H1 (cell line): ENCODE measurements at regions not wholly inside any gene's neighbourhood (a gene's known extent, or its start where the extent isn't known, plus 50 kb on each side); places are given as distances from the start of the nearest gene placed in this dataset.
A peak's percentile ranks its signal among the peaks of the same experiment; 100 is the strongest.

Experiments used
- CTCF ChIA-PET: fragments of 300-600 bp; sonication (Branson Sonifier 250); formaldehyde crosslinking; loops from one replicate; lab custom pipeline; 2021; ENCODE audit not compliant: partially characterized antibody; lab: Charles Lee
- POLR2A ChIA-PET: fragments of 300-600 bp; sonication (Branson Sonifier 250); formaldehyde crosslinking; loops from one replicate; lab custom pipeline; 2021; ENCODE audit warnings: inconsistent platforms; ENCODE audit not compliant: partially characterized antibody; lab: Charles Lee
- DNase-seq, 2 experiments: peaks; one replicate each; pipeline versions ENCODE4 v3.0.0 to v3.0.0-alpha.2; 2010 to 2022; ENCODE audit warnings: low spot score in 2 of 2, low read depth in 1 of 2, mixed read lengths in 1 of 2
- FAIRE-seq: peaks from 2 replicates; lab custom pipeline; 2011; peaks lifted over from hg19 to GRCh38; lab: Jason Lieb, UNC
- H2AFZ ChIP-seq: 2 replicates; pipeline ENCODE4 v1.8.1; 2012; ENCODE audit warnings: low read length, inconsistent platforms
- H2AK5ac ChIP-seq: 2 replicates; pipeline ENCODE4 v1.6.1; 2013; ENCODE audit warnings: low read depth, low read length
- H2BK120ac ChIP-seq: replicated peaks from 2 replicates; pipeline ENCODE3; 2013; ENCODE audit warnings: low read depth, low read length, inconsistent platforms
- H2BK12ac ChIP-seq: 2 replicates; pipeline ENCODE4 v1.6.1; 2013; ENCODE audit warnings: low read depth, low read length
- H2BK15ac ChIP-seq: 2 replicates; pipeline ENCODE4 v1.6.1; 2013; ENCODE audit warnings: low read length
- H2BK20ac ChIP-seq: 2 replicates; pipeline ENCODE4 v1.6.1; 2013; ENCODE audit warnings: low read length
- H2BK5ac ChIP-seq: 2 replicates; pipeline ENCODE4 v1.6.1; 2013; ENCODE audit warnings: low read depth, low read length
- H3K14ac ChIP-seq: 2 replicates; pipeline ENCODE4 v1.6.1; 2013; ENCODE audit warnings: inconsistent platforms; ENCODE audit not compliant: insufficient read length
- H3K18ac ChIP-seq: 2 replicates; pipeline ENCODE4 v1.6.1; 2013; ENCODE audit warnings: low read length; ENCODE audit errors: extremely low read depth
- H3K23ac ChIP-seq: 2 replicates; pipeline ENCODE4 v1.6.1; 2013; ENCODE audit warnings: inconsistent platforms; ENCODE audit not compliant: insufficient read length
- H3K23me2 ChIP-seq: 2 replicates; pipeline ENCODE4 v1.6.1; 2013; ENCODE audit warnings: low read depth, low read length
- H3K27ac ChIP-seq: 2 replicates; pipeline ENCODE4 v1.6.1; 2011; ENCODE audit warnings: low read depth, low read length, inconsistent platforms
- H3K27me3 ChIP-seq, 4 experiments: replicated peaks in 1 of 4; 1 replicate in 1 of 4; 2 replicates in 3 of 4; pipeline versions ENCODE4 v1.6.1 to v1.8.1; 2011 to 2013; ENCODE audit warnings: low read length in 3 of 4, mild to moderate bottlenecking in 3 of 4, inconsistent platforms in 2 of 4, mixed read lengths in 2 of 4, moderate library complexity in 1 of 4; ENCODE audit not compliant: control insufficient read depth in 3 of 4, insufficient read depth in 3 of 4; ENCODE audit errors: extremely low read depth in 1 of 4
- H3K36me3 ChIP-seq, 4 experiments: 2 replicates each; pipeline versions ENCODE4 v1.6.1 to v1.8.1; 2011 to 2013; ENCODE audit warnings: mild to moderate bottlenecking in 4 of 4, low read length in 3 of 4, moderate library complexity in 2 of 4, control low read depth in 1 of 4, inconsistent platforms in 1 of 4; ENCODE audit not compliant: insufficient read depth in 4 of 4, control insufficient read depth in 2 of 4
- H3K4ac ChIP-seq: replicated peaks from 2 replicates; pipeline ENCODE3; 2013; ENCODE audit warnings: low read length, low read depth, mixed read lengths, inconsistent platforms; ENCODE audit not compliant: insufficient read length
- H3K4me1 ChIP-seq, 4 experiments: replicated peaks in 1 of 4; 1 replicate in 1 of 4; 2 replicates in 3 of 4; pipeline versions ENCODE4 v1.6.1 to v1.8.1; 2011 to 2013; ENCODE audit warnings: low read length in 3 of 4, inconsistent platforms in 2 of 4, mixed read lengths in 1 of 4; ENCODE audit not compliant: insufficient read depth in 4 of 4, control insufficient read depth in 3 of 4
- H3K4me2 ChIP-seq, 2 experiments: 2 replicates each; pipeline versions ENCODE4 v1.6.1 to v1.8.1; 2011 to 2013; ENCODE audit warnings: low read depth in 2 of 2, low read length in 2 of 2, control low read depth in 1 of 2, inconsistent platforms in 1 of 2, mild to moderate bottlenecking in 1 of 2; ENCODE audit not compliant: insufficient read depth in 1 of 2
- H3K4me3 ChIP-seq, 4 experiments: fragments of 200-600, 300-600 bp in 1 of 4; sonication (generic), shearing (Covaris generic), sonication (Bioruptor Twin) in 1 of 4; 2 replicates each; pipeline versions ENCODE4 v1.5.1 to v1.8.1; 2011 to 2016; ENCODE audit warnings: low read length in 4 of 4, low read depth in 3 of 4, control low read depth in 2 of 4, inconsistent platforms in 2 of 4, mild to moderate bottlenecking in 2 of 4, mixed read lengths in 1 of 4, moderate library complexity in 1 of 4; ENCODE audit not compliant: insufficient read depth in 2 of 4; ENCODE audit errors: extremely low read depth in 1 of 4
- H3K56ac ChIP-seq: replicated peaks from 2 replicates; pipeline ENCODE3; 2013; ENCODE audit warnings: low read depth, mild to moderate bottlenecking, mixed read lengths, low read length, inconsistent platforms; ENCODE audit not compliant: insufficient read length
- H3K79me1 ChIP-seq: 2 replicates; pipeline ENCODE4 v1.6.1; 2013; ENCODE audit warnings: low read depth, low read length, control low read depth
- H3K79me2 ChIP-seq, 2 experiments: 2 replicates each; pipeline versions ENCODE4 v1.6.1 to v1.8.1; 2012 to 2013; ENCODE audit warnings: low read length in 2 of 2, mild to moderate bottlenecking in 2 of 2, inconsistent platforms in 1 of 2; ENCODE audit not compliant: insufficient read depth in 2 of 2, control insufficient read depth in 1 of 2
- H3K9ac ChIP-seq, 4 experiments: replicated peaks in 1 of 4; 1 replicate in 1 of 4; 2 replicates in 3 of 4; pipeline versions ENCODE4 v1.6.1 to v1.8.1; 2011 to 2013; ENCODE audit warnings: low read depth in 3 of 4, low read length in 3 of 4, control low read depth in 2 of 4, mild to moderate bottlenecking in 2 of 4, moderate library complexity in 2 of 4, inconsistent platforms in 1 of 4; ENCODE audit errors: extremely low read depth in 1 of 4
- H3K9me3 ChIP-seq, 2 experiments: 2 replicates each; pipeline versions ENCODE4 v1.6.1 to v1.8.1; 2012 to 2013; ENCODE audit warnings: mild to moderate bottlenecking in 2 of 2, moderate library complexity in 2 of 2, control low read depth in 1 of 2, inconsistent platforms in 1 of 2, low read depth in 1 of 2, low read length in 1 of 2, mixed read lengths in 1 of 2; ENCODE audit not compliant: insufficient read depth in 2 of 2
- H4K20me1 ChIP-seq, 2 experiments: replicated peaks in 1 of 2; 2 replicates each; pipeline versions ENCODE3 to v1.8.1; 2011 to 2013; ENCODE audit warnings: inconsistent platforms in 2 of 2, low read length in 2 of 2, mild to moderate bottlenecking in 1 of 2; ENCODE audit not compliant: insufficient read depth in 2 of 2, control insufficient read depth in 1 of 2
- H4K5ac ChIP-seq: 2 replicates; pipeline ENCODE4 v1.6.1; 2013; ENCODE audit warnings: low read length, low read depth, mixed read lengths, inconsistent platforms; ENCODE audit not compliant: insufficient read length
- H4K8ac ChIP-seq: 2 replicates; pipeline ENCODE4 v1.8.0; 2013; ENCODE audit warnings: mild to moderate bottlenecking, moderate library complexity, low read length, inconsistent platforms; ENCODE audit not compliant: insufficient read depth; ENCODE audit errors: extremely low read depth
- H4K91ac ChIP-seq: replicated peaks from 2 replicates; pipeline ENCODE3; 2013; ENCODE audit warnings: low read length, mixed read lengths, inconsistent platforms; ENCODE audit not compliant: insufficient read length
- BCL11A ChIP-seq, 2 experiments: IDR thresholded peaks; one replicate each; pipeline ENCODE4 v1.6.1; 2011; ENCODE audit warnings: low read depth in 2 of 2, low read length in 2 of 2, mild to moderate bottlenecking in 2 of 2
- BRCA1 ChIP-seq: IDR thresholded peaks from 2 replicates; pipeline ENCODE4 v1.6.1; 2012; ENCODE audit warnings: low read depth, low read length, improper control_type of control experiment
- GABPA ChIP-seq: IDR thresholded peaks from 2 replicates; pipeline ENCODE4 v1.6.1; 2011; ENCODE audit warnings: mild to moderate bottlenecking, low read length, moderate library complexity, borderline replicate concordance; ENCODE audit not compliant: insufficient read depth
- RAD21 ChIP-seq, 2 experiments: IDR thresholded peaks in 1 of 2; conservative IDR thresholded peaks in 1 of 2; 2 replicates each; pipeline ENCODE4 v1.6.1; 2011; ENCODE audit warnings: low read depth in 2 of 2, low read length in 2 of 2, improper control_type of control experiment in 1 of 2, inconsistent platforms in 1 of 2, mild to moderate bottlenecking in 1 of 2, moderate library complexity in 1 of 2
- RBBP5 ChIP-seq: IDR thresholded peaks from 2 replicates; pipeline ENCODE4 v1.7.1; 2012; ENCODE audit warnings: low read depth, mild to moderate bottlenecking, inconsistent platforms, low read length, moderate library complexity, borderline replicate concordance
- RXRA ChIP-seq: IDR thresholded peaks from 2 replicates; pipeline ENCODE4 v1.6.1; 2011; ENCODE audit warnings: low read depth, mild to moderate bottlenecking, low read length, moderate library complexity; ENCODE audit not compliant: insufficient read depth
- SP4 ChIP-seq: IDR thresholded peaks from 2 replicates; pipeline ENCODE4 v1.6.1; 2012; ENCODE audit warnings: low read length, inconsistent platforms
- TBP ChIP-seq: IDR thresholded peaks from 2 replicates; pipeline ENCODE4 v1.6.1; 2011; ENCODE audit warnings: low read depth, low read length, improper control_type of control experiment
- WGBS, 2 experiments: shearing (Covaris generic) in 1 of 2; methylation state at CpG; one replicate each; pipeline versions ENCODE4 v1.1.6 to v1.1.7; 2013 to 2015; ENCODE audit warnings: low lambda C conversion rate in 2 of 2, mixed read lengths in 2 of 2, inconsistent platforms in 1 of 2, low coverage in 1 of 2, missing lambda C conversion rate in 1 of 2; ENCODE audit not compliant: insufficient replicate concordance in 2 of 2, insufficient coverage in 1 of 2, insufficient read length in 1 of 2; ENCODE audit errors: extremely low coverage in 1 of 2, missing lambda C conversion rate in 1 of 2; 5-methylcytosine and 5-hydroxymethylcytosine counted together
- TF ChIP-seq, protein P1 (sequence below): IDR thresholded peaks from 2 replicates; pipeline ENCODE4 v1.6.1; 2011; ENCODE audit warnings: low read length, improper control_type of control experiment
- TF ChIP-seq, protein P2 (sequence below): IDR thresholded peaks from 2 replicates; pipeline ENCODE4 v1.6.1; 2012; ENCODE audit warnings: inconsistent platforms

DNA sequence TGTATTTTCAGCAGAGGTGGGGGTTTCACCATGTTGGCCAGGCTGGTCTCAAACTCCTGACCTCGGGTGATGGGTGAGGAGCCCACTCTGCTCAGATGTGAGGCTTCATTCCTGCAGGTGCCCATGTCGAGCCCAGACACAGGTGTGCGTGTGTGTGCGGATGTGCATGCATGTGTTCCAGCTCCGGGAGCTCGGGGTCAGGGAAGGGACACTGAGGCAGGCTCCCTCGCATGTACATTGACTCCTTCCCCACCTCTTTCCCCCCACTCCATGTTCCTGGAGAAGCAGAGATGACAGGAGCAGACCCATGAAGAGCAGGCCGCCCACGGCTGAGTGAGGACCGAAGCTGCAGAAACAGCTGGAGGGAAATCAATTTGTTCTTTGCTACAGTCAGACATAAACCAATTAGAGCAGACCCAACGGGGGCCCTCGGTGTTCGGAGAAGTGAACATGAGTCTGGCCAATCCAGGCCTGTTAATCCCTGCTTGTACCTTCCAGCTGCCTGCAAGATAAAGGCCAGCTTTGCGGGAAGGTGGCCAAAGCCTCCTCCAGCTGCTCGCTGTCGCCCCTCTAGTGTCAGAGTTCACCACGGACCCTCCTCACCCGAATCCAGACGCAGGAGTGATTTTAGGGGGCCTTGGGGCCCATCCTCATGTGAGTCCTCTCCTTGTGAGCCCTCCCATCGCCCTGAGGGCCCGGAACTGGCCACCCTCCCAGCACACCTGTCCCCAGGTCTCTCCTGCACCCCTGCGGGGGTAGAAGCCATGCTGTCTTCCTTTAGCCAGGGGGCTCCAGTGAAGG, 321.0 kb upstream of the RTL1 start:
- FAIRE-seq, result no peak
- H2BK12ac ChIP-seq, result no peak overlapping the region; the same call in 1 of the 2 replicates
- no peak overlapping the region; the same call in 1 of the 2 replicates for H3K18ac ChIP-seq
- H3K9me3 ChIP-seq, result no peaks in the 10 kb centered on the region
- ChIA-PET POLR2A (no interaction called here), CTCF (interaction anchor here (0.6 to 3.0 kb wide), 10 partner anchors 10 to 323 kb away, joined by 3 to 24 read pairs (median 4); no protein-coding TSS in a partner anchor)
- no peak overlapping the region for H3K56ac ChIP-seq
- H3K9ac ChIP-seq, result no peak overlapping the region
- no peaks in the 10 kb centered on the region for H3K36me3 ChIP-seq
- H2BK5ac ChIP-seq, result no peak overlapping the region
- H3K4me3 ChIP-seq, result no peak overlapping the region
- WGBS, 2 experiments, result 92% methylated on average over 22 of the region's 22 CpGs; no CpG with 5 or more reads in 1 of the 2 experiments
- H3K27me3 ChIP-seq, result peaks cover 0 to 15% (median 4%) of the 10 kb centered on the region in 4 experiments; a peak in 4 of 7 replicates
- H2BK15ac ChIP-seq, result peak overlapping the region; percentile 72; the same call in 1 of the 2 replicates
- no peaks in the 10 kb centered on the region for H3K79me2 ChIP-seq
- H4K5ac ChIP-seq, result no peak overlapping the region
- H3K79me1 ChIP-seq, result no peaks in the 10 kb centered on the region
- H3K4me2 ChIP-seq, result peak overlapping the region in 1 of 2 experiments; percentile 58; a peak in 1 of 4 replicates
- no peaks in the 10 kb centered on the region for H4K20me1 ChIP-seq
- H3K4me1 ChIP-seq, result peaks cover 5 to 34% (median 15%) of the 10 kb centered on the region in 4 experiments
- H3K27ac ChIP-seq, result no peak overlapping the region
- peak overlapping the region; percentile 40 for H3K4ac ChIP-seq
- H2BK120ac ChIP-seq, result peak overlapping the region; percentile 63
- H3K14ac ChIP-seq, result no peak overlapping the region
- H2BK20ac ChIP-seq, result no peak overlapping the region; the same call in 1 of the 2 replicates
- peak in 1 of 2 experiments; percentile 45 for DNase-seq
- H3K23me2 ChIP-seq, result no peaks in the 10 kb centered on the region
- H2AFZ ChIP-seq, result no peak overlapping the region
- H3K23ac ChIP-seq, result no peak overlapping the region
- no peak overlapping the region; the same call in 1 of the 2 replicates for H4K8ac ChIP-seq
- H4K91ac ChIP-seq, result peak overlapping the region; percentile 22
- no peak overlapping the region for H2AK5ac ChIP-seq
- TF ChIP-seq BCL11A (IDR thresholded peaks at IDR 0.05; ENCODE audit: low read depth in 2 of 2, low read length in 2 of 2) (no peak), GABPA (no peak), RBBP5 (no peak), TBP (no peak), RXRA (no peak), BRCA1 (no peak), RAD21 (IDR thresholded peaks at IDR 0.05 in 1 of 2, conservative IDR thresholded peaks at IDR 0.05 in 1 of 2; ENCODE audit: low read depth in 2 of 2, low read length in 2 of 2) (peak in 1 of 2 experiments; percentile 18; a peak in 2 of 4 replicates), SP4 (no peak)
- TF ChIP-seq, protein P1, sequence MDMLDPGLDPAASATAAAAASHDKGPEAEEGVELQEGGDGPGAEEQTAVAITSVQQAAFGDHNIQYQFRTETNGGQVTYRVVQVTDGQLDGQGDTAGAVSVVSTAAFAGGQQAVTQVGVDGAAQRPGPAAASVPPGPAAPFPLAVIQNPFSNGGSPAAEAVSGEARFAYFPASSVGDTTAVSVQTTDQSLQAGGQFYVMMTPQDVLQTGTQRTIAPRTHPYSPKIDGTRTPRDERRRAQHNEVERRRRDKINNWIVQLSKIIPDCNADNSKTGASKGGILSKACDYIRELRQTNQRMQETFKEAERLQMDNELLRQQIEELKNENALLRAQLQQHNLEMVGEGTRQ, result no peak
- TF ChIP-seq, protein P2, sequence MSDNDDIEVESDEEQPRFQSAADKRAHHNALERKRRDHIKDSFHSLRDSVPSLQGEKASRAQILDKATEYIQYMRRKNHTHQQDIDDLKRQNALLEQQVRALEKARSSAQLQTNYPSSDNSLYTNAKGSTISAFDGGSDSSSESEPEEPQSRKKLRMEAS, result no peak
